Sigmoid colon (tissue), 6 donors: ENCODE measurements at regions not wholly inside any gene's neighbourhood (a gene's known extent, or its start where the extent isn't known, plus 50 kb on each side); places are given as distances from the start of the nearest gene placed in this dataset.

Experiments
- DNase-seq: peaks from one replicate; pipeline ENCODE4 v3.0.0-alpha.2; 2019
- H3K27ac ChIP-seq, 4 donors: fragments of 200-600 bp; sonication (generic); one replicate each; pipeline ENCODE4 v1.5.1; 2016 to 2019; ENCODE audit warnings: mild to moderate bottlenecking in 1 of 4
- H3K27me3 ChIP-seq, 3 donors: fragments of 200-600 bp; sonication (generic); one replicate each; pipeline ENCODE4 v1.5.1; 2019; ENCODE audit warnings: mild to moderate bottlenecking in 1 of 3
- H3K36me3 ChIP-seq, 4 donors: fragments of 200-600 bp; sonication (generic); one replicate each; pipeline ENCODE4 v1.5.1; 2016 to 2019
- H3K4me1 ChIP-seq, 4 donors: fragments of 200-600 bp; sonication (generic); one replicate each; pipeline ENCODE4 v1.5.1; 2017 to 2019
- H3K4me3 ChIP-seq, 4 donors: fragments of 200-600 bp; sonication (generic); one replicate each; pipeline ENCODE4 v1.5.1; 2017 to 2019; ENCODE audit warnings: mild to moderate bottlenecking in 2 of 4, moderate library complexity in 1 of 4
- H3K9me3 ChIP-seq, 4 donors: fragments of 200-600 bp in 3 of 4; sonication (generic) in 3 of 4; one replicate each; pipeline versions ENCODE4 v1.5.1 to v1.6.1; 2013 to 2019
- EP300 ChIP-seq, 4 donors: sonication (generic); formaldehyde crosslinking; IDR thresholded peaks; one replicate each; pipeline ENCODE4 v1.6.1; 2017; ENCODE audit warnings: antibody characterized with exemption in 4 of 4
- POLR2A ChIP-seq, 2 donors: fragments of 450-650 bp; IDR thresholded peaks; one replicate each; pipeline ENCODE4 v1.6.1; 2016; ENCODE audit warnings: antibody characterized with exemption in 2 of 2, mild to moderate bottlenecking in 2 of 2, moderate library complexity in 2 of 2
- POLR2AphosphoS5 ChIP-seq, 4 donors: sonication (generic); formaldehyde crosslinking; IDR thresholded peaks; one replicate each; pipeline ENCODE4 v1.6.1; 2017; ENCODE audit warnings: antibody characterized with exemption in 4 of 4
- WGBS, 2 donors: extraction: QIAGEN DNeasy Blood & Tissue Kit; methylation state at CpG; one replicate each; pipeline ENCODE4 v1.1.7; 2013; 5-methylcytosine and 5-hydroxymethylcytosine counted together
- intact Hi-C: fragments of 100-400 bp; cut with DNase I; formaldehyde crosslinking; loops from one replicate; pipeline ENCODE4 v1.15.1; 2023
- TF ChIP-seq, protein P1 (sequence below), 4 experiments: fragments of 450-650 bp in 3 of 4; fragments of 200-600 bp in 1 of 4; IDR thresholded peaks; one replicate each; pipeline ENCODE4 v1.5.1; 2016 to 2019; ENCODE audit warnings: antibody characterized with exemption in 4 of 4, mild to moderate bottlenecking in 3 of 4, moderate library complexity in 2 of 4
- donor health status: healthy with polysubstance abuse.
- donor health status: healthy.

DNA sequence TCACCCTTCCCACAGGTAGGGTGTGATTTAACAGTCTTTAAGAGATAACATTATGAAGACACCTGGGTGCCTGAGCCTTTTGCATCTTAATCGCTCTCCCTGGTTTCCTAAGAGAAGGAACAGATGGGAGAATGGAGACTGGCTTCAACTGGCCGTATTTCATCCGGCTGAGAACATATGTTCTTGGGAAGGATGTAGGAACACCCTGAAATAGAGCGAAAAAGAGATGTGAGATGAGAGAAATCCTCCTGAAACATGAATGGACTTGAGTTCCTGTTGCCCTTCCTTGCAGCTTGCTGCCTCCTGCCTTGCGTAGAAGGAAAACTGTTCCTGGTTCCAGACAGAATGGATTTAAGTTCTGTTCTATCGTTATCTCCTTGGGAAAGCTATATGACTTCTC, 385.4 kb upstream of the RBFOX1 start:
- intact Hi-C loops, result no loop called here

DNA sequence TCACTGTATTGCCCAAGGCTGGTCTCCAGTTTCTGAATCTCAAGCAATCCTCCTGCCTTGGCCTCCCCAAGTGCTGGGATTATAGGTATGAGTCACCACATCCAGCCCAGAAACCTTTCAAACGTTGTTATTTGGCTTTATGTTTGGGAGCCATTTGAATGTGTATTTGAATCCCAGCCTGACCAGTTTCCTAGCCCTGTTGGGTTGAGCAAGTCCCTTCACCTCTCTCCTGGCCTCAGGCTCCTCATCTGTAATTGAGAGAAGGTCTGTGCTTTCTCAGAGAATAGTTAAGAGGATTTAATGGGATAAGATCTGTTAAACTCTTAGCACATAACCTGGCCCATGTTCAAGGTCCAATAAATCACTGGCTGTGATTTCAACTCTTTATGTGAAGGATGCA, 385.8 kb upstream of the RBFOX1 start:
- 48 to 61% methylated on average over 1 of the region's 1 CpG for WGBS, 2 donors
- TF ChIP-seq, protein P1, sequence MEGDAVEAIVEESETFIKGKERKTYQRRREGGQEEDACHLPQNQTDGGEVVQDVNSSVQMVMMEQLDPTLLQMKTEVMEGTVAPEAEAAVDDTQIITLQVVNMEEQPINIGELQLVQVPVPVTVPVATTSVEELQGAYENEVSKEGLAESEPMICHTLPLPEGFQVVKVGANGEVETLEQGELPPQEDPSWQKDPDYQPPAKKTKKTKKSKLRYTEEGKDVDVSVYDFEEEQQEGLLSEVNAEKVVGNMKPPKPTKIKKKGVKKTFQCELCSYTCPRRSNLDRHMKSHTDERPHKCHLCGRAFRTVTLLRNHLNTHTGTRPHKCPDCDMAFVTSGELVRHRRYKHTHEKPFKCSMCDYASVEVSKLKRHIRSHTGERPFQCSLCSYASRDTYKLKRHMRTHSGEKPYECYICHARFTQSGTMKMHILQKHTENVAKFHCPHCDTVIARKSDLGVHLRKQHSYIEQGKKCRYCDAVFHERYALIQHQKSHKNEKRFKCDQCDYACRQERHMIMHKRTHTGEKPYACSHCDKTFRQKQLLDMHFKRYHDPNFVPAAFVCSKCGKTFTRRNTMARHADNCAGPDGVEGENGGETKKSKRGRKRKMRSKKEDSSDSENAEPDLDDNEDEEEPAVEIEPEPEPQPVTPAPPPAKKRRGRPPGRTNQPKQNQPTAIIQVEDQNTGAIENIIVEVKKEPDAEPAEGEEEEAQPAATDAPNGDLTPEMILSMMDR (IDR thresholded peaks at IDR 0.05), result no peak
- TF ChIP-seq EP300 (IDR thresholded peaks at IDR 0.05), result no peak
- no peak for TF ChIP-seq POLR2AphosphoS5 (IDR thresholded peaks at IDR 0.05)
- no peak for TF ChIP-seq POLR2A (IDR thresholded peaks at IDR 0.05)

More for the DNA sequence above, 385.4 kb upstream of the RBFOX1 start:
- TF ChIP-seq EP300 (IDR thresholded peaks at IDR 0.05), result no peak
- TF ChIP-seq, protein P1 (IDR thresholded peaks at IDR 0.05), result no peak
- no peak for TF ChIP-seq POLR2AphosphoS5 (IDR thresholded peaks at IDR 0.05)
- TF ChIP-seq POLR2A (IDR thresholded peaks at IDR 0.05), result no peak
- WGBS, 2 donors, result 71 to 91% methylated on average over 6 of the region's 6 CpGs
- H3K9me3 ChIP-seq, result peaks cover 0 to 3% (median 0%) of the 10 kb centered on the region in 4 donors
- H3K4me3 ChIP-seq, result no peak overlapping the region
- H3K36me3 ChIP-seq, result no peaks in the 10 kb centered on the region
- no peaks in the 10 kb centered on the region for H3K4me1 ChIP-seq
- no peaks in the 10 kb centered on the region for H3K27me3 ChIP-seq
- no peak overlapping the region for H3K27ac ChIP-seq
- no peak for DNase-seq

DNA sequence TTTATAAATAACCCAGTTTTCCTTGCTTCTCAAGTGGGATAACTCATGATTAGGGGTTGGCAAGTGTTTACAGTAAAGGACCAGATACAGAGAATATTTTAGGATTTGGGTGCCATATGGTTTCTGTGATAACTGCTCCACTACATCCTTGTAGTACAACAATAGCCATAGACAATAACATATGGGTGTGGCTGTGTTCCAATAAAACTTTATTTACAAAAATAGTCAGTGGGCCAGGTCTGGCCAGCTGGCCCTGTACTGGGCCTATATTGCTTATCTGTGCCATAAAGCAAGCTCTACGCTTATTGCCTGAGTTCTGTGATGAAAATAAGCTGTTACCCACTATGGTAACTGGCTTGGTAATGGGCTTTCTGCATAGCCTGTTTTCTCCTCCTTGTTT, 386.5 kb upstream of the RBFOX1 start:
- Histone ChIP-seq H3K36me3 (no peaks in the 10 kb centered on the region), H3K4me3 (no peak overlapping the region), H3K9me3 (peaks cover 0 to 3% (median 0%) of the 10 kb centered on the region in 4 donors), H3K4me1 (no peaks in the 10 kb centered on the region), H3K27me3 (no peaks in the 10 kb centered on the region), H3K27ac (no peak overlapping the region)
- TF ChIP-seq POLR2AphosphoS5 (IDR thresholded peaks at IDR 0.05) (no peak), EP300 (IDR thresholded peaks at IDR 0.05) (no peak), POLR2A (IDR thresholded peaks at IDR 0.05) (no peak)
- TF ChIP-seq, protein P1 (IDR thresholded peaks at IDR 0.05), result no peak
- WGBS, 2 donors, result 44 to 71% methylated on average over 1 of the region's 1 CpG
- intact Hi-C loops, result no loop called here
- DNase-seq, result no peak

More for the DNA sequence above, 385.8 kb upstream of the RBFOX1 start:
- no peak overlapping the region for H3K27ac ChIP-seq
- intact Hi-C loops, result no loop called here
- H3K36me3 ChIP-seq, result no peaks in the 10 kb centered on the region
- H3K4me1 ChIP-seq, result no peaks in the 10 kb centered on the region
- no peak for DNase-seq
- H3K4me3 ChIP-seq, result no peak overlapping the region
- H3K9me3 ChIP-seq, result peaks cover 0 to 3% (median 0%) of the 10 kb centered on the region in 4 donors
- H3K27me3 ChIP-seq, result no peaks in the 10 kb centered on the region

DNA sequence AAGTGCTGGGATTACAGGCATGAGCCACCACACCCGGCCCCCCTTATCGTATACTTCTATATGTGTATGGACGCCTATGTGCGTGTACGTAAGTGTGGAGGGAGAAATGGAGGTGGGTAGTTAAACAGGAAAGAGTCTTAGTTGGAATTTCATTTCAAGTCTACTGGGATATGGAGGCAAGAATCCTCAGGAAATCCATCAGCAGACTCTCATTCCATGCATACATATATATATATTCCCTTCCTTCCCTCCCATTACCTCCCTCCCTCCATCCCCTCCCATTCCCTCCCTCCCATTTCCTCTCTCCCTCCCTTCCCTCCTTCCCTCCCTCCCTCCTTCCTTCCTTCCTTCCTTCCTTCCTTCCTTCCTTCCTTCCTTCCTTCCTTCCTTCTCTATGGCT, 391.7 kb upstream of the RBFOX1 start:
- intact Hi-C loops, result no loop called here
- H3K27ac ChIP-seq, result no peak overlapping the region
- DNase-seq, result no peak
- TF ChIP-seq, protein P1 (IDR thresholded peaks at IDR 0.05), result no peak
- TF ChIP-seq POLR2A (IDR thresholded peaks at IDR 0.05) (no peak), POLR2AphosphoS5 (IDR thresholded peaks at IDR 0.05) (no peak), EP300 (IDR thresholded peaks at IDR 0.05) (no peak)
- WGBS, 2 donors, result 92 to 95% methylated on average over 5 of the region's 5 CpGs
- H3K9me3 ChIP-seq, result peaks cover 0 to 3% (median 0%) of the 10 kb centered on the region in 4 donors
- H3K27me3 ChIP-seq, result no peaks in the 10 kb centered on the region
- H3K36me3 ChIP-seq, result no peaks in the 10 kb centered on the region
- no peaks in the 10 kb centered on the region for H3K4me1 ChIP-seq
- no peak overlapping the region for H3K4me3 ChIP-seq

DNA sequence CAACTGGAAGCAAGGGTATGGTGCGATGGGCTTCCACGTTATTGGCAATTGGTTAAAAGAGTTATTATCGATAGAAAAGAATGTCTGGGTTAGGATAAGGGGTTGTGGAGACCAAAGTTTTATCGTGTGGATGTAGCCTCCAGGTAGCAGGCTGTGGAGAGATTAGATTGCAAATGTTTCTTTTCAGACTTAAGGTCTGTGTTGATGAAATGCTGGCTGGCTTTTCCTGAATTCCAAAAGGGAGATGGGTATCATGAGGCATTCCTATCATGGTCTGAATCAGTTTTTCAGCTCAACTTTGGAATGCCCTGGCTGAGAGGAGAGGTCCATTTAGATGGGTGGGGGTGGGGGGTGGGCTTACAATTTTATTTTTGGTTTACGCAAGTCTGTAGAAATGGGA, 395.0 kb upstream of the RBFOX1 start:
- intact Hi-C loops, result loop anchor here (10.0 kb wide), 1 partner anchor 53 kb away; no protein-coding TSS in a partner anchor
- Histone ChIP-seq H3K27me3 (no peaks in the 10 kb centered on the region), H3K27ac (no peak overlapping the region), H3K4me3 (no peak overlapping the region), H3K4me1 (no peaks in the 10 kb centered on the region), H3K36me3 (no peaks in the 10 kb centered on the region), H3K9me3 (no peaks in the 10 kb centered on the region)
- TF ChIP-seq, protein P1 (IDR thresholded peaks at IDR 0.05), result no peak
- TF ChIP-seq POLR2A (IDR thresholded peaks at IDR 0.05) (no peak), POLR2AphosphoS5 (IDR thresholded peaks at IDR 0.05) (no peak), EP300 (IDR thresholded peaks at IDR 0.05) (no peak)
- WGBS, 2 donors, result 84 to 87% methylated on average over 5 of the region's 5 CpGs
- DNase-seq, result no peak
